K562 (cell line): ENCODE measurements at regions not wholly inside any gene's neighbourhood (a gene's known extent, or its start where the extent isn't known, plus 50 kb on each side); places are given as distances from the start of the nearest gene placed in this dataset.

ENCODE experiments used
- ATAC-seq: fragments of 200-7000 bp; cut with Tn5 transposase; 3 replicates; pipeline ENCODE4 v1.9.1; 2020; ENCODE audit warnings: moderate library complexity
- BruUV-seq: library from RNA; stranded (reverse); fragments of 400-500 nt; replicated peaks from 2 replicates; lab custom pipeline; 2021; lab: Mats Ljungman, UMichigan
- CTCF ChIA-PET: fragments of 300-600 bp; formaldehyde crosslinking; extraction: SDS; loops from one replicate; lab custom pipeline; 2021; ENCODE audit warnings: low intra/inter-chr PET ratio; lab: Yijun Ruan, JAX
- POLR2A ChIA-PET: fragments of 300-600, 350-650 bp; sonication (Branson Sonifier 250); formaldehyde crosslinking; extraction: SDS; loops from one replicate; lab custom pipeline; 2021; ENCODE audit warnings: antibody characterized with exemption, inconsistent platforms; lab: Yijun Ruan, JAX
- DNase-seq, 4 experiments: peaks; one replicate each; pipeline versions ENCODE4 v3.0.0 to v3.0.0-alpha.2; 2011 to 2018; ENCODE audit warnings: low spot score in 3 of 4, mixed read lengths in 3 of 4; ENCODE audit errors: extremely low read depth in 1 of 4
- FAIRE-seq: peaks from 2 replicates; lab custom pipeline; 2011; peaks lifted over from hg19 to GRCh38; lab: Jason Lieb, UNC
- H2AFZ ChIP-seq: 2 replicates; pipeline ENCODE4 v1.6.0; 2011; ENCODE audit warnings: low read depth, low read length, control low read depth, inconsistent platforms
- H3K27ac ChIP-seq: fragments of 200-600 bp; 3 replicates; pipeline ENCODE4 v1.8.0; 2011; ENCODE audit warnings: low read depth, mild to moderate bottlenecking, control low read depth, inconsistent platforms, low read length, moderate library complexity, mixed read lengths; ENCODE audit errors: extremely low read depth
- H3K27me3 ChIP-seq, 2 experiments: fragments of 300-600 bp in 1 of 2; 2 replicates in 1 of 2; 3 replicates in 1 of 2; pipeline versions ENCODE4 v1.6.0 to v1.8.0; 2011; ENCODE audit warnings: inconsistent platforms in 2 of 2, low read length in 2 of 2, mild to moderate bottlenecking in 1 of 2, mixed read lengths in 1 of 2, moderate library complexity in 1 of 2; ENCODE audit not compliant: control insufficient read depth in 2 of 2, insufficient read depth in 2 of 2
- H3K36me3 ChIP-seq: fragments of 300-600 bp; 3 replicates; pipeline ENCODE4 v1.8.0; 2011; ENCODE audit warnings: mild to moderate bottlenecking, low read length, inconsistent platforms; ENCODE audit not compliant: control insufficient read depth, insufficient read depth
- H3K4me1 ChIP-seq, 2 experiments: fragments of 200-600 bp in 1 of 2; replicated peaks in 1 of 2; 2 replicates in 1 of 2; 3 replicates in 1 of 2; pipeline versions ENCODE4 v1.5.1 to v1.8.0; 2011; ENCODE audit warnings: inconsistent platforms in 2 of 2, low read length in 2 of 2, mild to moderate bottlenecking in 1 of 2, mixed read lengths in 1 of 2, moderate library complexity in 1 of 2; ENCODE audit not compliant: control insufficient read depth in 2 of 2, insufficient read depth in 2 of 2
- H3K4me2 ChIP-seq: 2 replicates; pipeline ENCODE4 v1.6.1; 2011; ENCODE audit warnings: low read length, control low read depth, inconsistent platforms, mixed read lengths; ENCODE audit not compliant: insufficient read depth
- H3K4me3 ChIP-seq: fragments of 200-600 bp; sonication (generic), shearing (Covaris generic); 2 replicates; pipeline ENCODE4 v1.5.1; 2016; ENCODE audit warnings: control low read depth, inconsistent platforms
- H3K79me2 ChIP-seq: fragments of 200-600 bp; 3 replicates; pipeline ENCODE4 v1.8.0; 2011; ENCODE audit warnings: low read length, inconsistent platforms; ENCODE audit not compliant: control insufficient read depth, insufficient read depth
- H3K9ac ChIP-seq, 2 experiments: 2 replicates each; pipeline versions ENCODE4 v1.6.0 to v1.6.1; 2011; ENCODE audit warnings: low read depth in 2 of 2, low read length in 2 of 2, control low read depth in 1 of 2, inconsistent platforms in 1 of 2, mild to moderate bottlenecking in 1 of 2, mixed read lengths in 1 of 2; ENCODE audit not compliant: insufficient read depth in 1 of 2
- H3K9me1 ChIP-seq: one replicate; pipeline ENCODE4 v1.6.0; 2011; ENCODE audit warnings: inconsistent platforms, mild to moderate bottlenecking, low read length, moderate library complexity; ENCODE audit not compliant: control insufficient read depth, insufficient read depth
- H3K9me3 ChIP-seq: replicated peaks from 2 replicates; pipeline ENCODE4 v1.5.1; 2011; ENCODE audit warnings: low read depth, low read length, inconsistent platforms; ENCODE audit not compliant: control insufficient read depth, insufficient read depth
- H4K20me1 ChIP-seq: replicated peaks from 2 replicates; pipeline ENCODE4 v1.6.1; 2011; ENCODE audit warnings: low read length, inconsistent platforms, mixed read lengths; ENCODE audit not compliant: control insufficient read depth, insufficient read depth
- ZNF407 ChIP-seq: fragments of 450-650 bp; IDR thresholded peaks from 2 replicates; pipeline ENCODE4 v1.6.1; 2016; ENCODE audit warnings: low read depth
- in situ Hi-C: fragments of 300-500 bp; cut with MboI; formaldehyde crosslinking; loops from 4 replicates; pipeline ENCODE4 v1.15.0; 2018; ENCODE audit warnings: inconsistent platforms, mixed read lengths
- intact Hi-C: fragments of 100-400 bp; cut with micrococcal nuclease; formaldehyde crosslinking; loops from 2 replicates; pipeline ENCODE4 v1.14.2; 2022

- Histone ChIP-seq H3K79me2 (no peaks in the 10 kb centered on the region), H3K27me3 (no peaks in the 10 kb centered on the region), H3K9ac (no peak overlapping the region), H4K20me1 (no peaks in the 10 kb centered on the region), H3K9me1 (no peaks in the 10 kb centered on the region), H3K27ac (no peak overlapping the region), H3K36me3 (no peaks in the 10 kb centered on the region), H3K4me1 (no peaks in the 10 kb centered on the region), H3K9me3 (no peaks in the 10 kb centered on the region), H3K4me2 (no peak overlapping the region), H3K4me3 (no peak overlapping the region), H2AFZ (no peak overlapping the region)
- BruUV-seq = no TSS peak
- ATAC-seq (no peak), FAIRE-seq (no peak), DNase-seq (no peak)
- in situ Hi-C loops = no loop called here
- CTCF ChIA-PET = no interaction called here
- POLR2A ChIA-PET = no interaction called here
- no peak for TF ChIP-seq ZNF407
- intact Hi-C loops = no loop called here
These were observed 1256.4 kb downstream of the DIAPH3 start for GRCh38 chr13:58907347-58907746.
